CD4-positive, alpha-beta T cell treated with Interleukin-4 for 4 hours (primary cell): ENCODE measurements at regions not wholly inside any gene's neighbourhood (a gene's known extent, or its start where the extent isn't known, plus 50 kb on each side); places are given as distances from the start of the nearest gene placed in this dataset.
A peak's percentile ranks its signal among the peaks of the same experiment; 100 is the strongest.

Experiments used
- DNase-seq: peaks from one replicate; pipeline ENCODE4 v3.0.0-alpha.2; 2020

DNA sequence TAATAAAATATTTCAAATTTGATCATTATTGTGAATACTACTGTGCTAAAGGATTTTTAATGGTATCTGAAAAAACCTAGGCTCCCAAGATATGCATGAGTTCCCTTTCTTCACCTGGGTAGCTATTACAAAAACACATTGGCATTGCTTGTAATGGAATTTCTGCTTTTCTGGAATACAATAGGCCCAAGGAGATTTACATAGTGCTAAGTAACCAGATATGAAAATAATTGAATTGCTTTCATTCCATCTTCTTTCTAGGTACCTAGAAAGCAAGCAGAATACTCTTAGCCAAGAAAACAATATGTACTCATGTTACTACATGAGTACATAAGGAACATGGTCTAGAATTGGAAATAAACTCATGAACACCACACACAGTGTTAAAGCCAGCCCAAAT is 291.9 kb downstream of the KCNC2 start:
- DNase-seq: no peak

DNA sequence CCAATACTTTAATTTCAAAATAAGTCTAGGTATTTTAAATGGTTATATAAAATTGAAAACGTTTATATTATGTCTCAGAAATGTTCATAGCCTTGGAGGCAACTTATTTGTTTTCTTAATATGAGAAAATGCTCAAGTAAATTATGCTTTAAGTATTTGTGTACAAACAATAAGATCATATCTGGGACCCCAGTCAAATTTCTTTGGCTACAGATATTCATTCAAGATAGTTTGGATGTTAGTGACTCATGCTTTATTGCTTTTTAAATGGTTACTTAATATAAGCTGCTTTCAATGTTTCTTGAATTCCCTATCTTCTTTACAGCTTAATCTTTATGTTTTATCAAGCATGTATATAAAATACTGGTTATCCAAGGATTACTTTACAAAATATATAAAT is 291.3 kb downstream of the KCNC2 start:
- no peak for DNase-seq

DNA sequence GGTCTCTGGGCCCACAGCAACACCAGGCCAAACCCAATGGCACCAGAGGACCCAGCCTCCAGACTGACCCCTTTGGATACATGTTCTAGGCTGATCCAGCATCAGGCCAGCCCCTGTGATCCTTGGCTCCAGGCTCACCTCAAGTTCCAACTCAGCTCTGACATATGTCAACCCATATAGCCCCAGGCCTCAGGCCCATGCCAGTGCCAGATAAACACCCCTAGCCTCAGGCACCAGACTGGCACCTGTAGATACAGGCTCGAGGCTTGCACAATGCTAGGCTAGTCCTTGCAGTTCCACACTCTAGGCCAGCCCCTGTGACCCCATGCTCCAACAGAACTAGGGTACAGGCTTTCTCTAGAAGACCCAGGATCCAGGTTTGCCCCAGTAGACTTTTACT is 287.5 kb downstream of the KCNC2 start:
- no peak for DNase-seq

DNA sequence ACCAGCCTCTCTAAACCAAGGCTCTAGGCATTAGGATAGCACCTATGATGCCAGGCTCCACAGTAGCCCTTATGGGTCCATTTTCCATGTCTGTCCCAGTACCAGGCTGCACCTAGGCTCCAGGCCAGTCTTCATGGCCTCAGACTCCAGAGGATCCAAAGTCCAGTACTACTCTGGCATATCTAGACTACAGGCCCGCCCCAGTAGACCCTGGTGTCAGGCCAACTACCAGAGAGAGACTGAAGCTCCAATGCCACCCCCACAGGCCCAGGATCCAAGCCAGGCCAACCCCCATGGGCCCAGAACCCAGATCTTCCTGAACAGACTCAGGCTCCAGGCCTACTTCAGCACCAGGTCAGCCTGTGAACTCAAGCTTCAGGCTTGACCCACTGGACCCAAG is 287.0 kb downstream of the KCNC2 start:
- DNase-seq: no peak

DNA sequence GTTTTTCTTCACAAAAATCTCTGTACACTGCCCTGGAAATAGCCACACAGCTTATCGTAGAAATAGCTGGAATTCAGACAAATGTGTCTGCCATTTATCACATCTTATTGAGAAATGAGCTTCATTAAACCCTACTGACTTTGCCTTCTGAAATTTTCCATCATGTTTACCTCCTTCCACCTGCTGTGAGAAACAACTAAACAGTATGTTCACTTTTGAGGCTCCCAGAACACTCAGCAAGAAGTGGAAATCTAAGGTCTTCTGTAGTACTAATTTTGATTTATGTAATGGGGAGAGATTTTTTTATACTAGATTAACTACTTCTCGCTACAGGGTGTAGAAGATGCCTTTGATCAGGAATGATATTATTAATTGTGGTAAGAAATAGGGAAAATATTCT is 268.0 kb downstream of the KCNC2 start:
- DNase-seq: no peak

DNA sequence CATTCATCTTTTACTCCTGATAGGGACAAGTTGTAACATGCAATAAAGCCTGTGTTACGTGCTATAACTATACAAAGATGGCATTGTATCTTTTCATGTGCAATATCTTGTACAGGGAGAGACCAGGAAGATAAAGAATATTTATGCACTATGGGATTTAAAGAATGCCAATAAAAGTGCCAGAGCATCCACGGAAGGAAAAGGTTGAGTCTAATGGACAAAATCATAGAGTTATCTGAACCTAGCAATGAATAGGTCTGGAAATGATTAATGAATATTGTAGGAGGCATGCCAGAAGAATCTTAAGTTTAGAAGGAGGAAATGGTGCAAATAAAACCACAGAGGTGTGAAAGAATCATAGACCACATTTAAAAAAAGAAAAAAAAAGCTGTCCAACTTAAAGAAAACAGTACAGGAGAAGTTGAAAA is 263.9 kb downstream of the KCNC2 start:
- peak; percentile 6 for DNase-seq

DNA sequence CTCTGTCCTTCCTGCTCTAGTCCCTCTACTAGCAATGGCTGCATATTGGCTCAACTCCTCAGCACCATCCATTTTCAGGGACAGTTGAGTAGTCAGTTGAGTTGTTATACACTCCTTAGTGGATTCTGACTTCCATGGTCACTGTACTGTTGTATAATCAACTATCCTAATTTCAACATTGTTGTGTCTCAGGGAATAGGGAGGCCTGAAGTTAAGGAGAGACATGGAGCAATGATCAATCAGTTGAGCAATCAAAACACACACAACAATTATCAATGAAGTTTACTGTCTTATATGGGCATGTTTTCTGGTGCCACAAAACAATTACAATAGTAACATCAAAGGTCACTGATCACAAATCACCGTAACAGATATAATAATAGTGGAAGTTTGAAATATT is 255.9 kb downstream of the KCNC2 start:
- no peak for DNase-seq

DNA sequence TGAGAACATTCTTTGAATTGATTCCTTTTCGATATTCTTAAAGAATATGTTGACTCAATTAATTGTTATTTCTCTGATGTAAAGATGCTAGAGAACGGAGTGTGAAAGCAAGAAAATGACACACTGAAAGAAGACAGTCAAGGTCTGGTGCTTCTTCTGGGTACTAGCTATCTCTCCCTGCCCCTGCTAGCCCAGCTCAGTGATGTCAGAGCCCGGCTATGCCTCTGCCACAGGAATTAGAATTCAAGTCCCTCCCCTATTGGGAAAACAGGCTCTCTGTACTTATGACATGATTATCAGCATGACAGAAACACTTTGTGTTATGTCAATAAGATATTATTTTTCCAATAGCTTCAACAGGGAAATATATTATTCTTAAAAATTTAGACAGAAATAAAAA is 252.4 kb downstream of the KCNC2 start:
- DNase-seq: no peak

DNA sequence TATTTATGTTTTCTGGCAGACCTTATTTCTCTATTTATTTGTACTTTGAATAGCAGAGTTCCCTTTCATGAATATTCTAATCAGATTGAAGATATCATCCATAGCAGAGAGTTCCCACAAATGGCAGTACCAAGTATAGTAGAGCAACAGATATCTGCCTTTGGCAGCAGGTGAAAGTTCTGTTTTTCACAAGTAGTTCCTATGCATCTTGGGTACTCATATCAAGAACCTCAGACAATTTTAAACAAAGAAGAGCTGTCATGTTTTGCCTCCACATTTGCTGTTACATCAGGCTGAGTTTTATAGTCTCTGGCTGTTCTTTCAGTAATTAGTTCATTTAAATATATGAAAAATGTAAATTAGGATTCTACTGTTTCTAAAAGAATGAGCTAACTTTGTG is 252.0 kb downstream of the KCNC2 start:
- DNase-seq: no peak

DNA sequence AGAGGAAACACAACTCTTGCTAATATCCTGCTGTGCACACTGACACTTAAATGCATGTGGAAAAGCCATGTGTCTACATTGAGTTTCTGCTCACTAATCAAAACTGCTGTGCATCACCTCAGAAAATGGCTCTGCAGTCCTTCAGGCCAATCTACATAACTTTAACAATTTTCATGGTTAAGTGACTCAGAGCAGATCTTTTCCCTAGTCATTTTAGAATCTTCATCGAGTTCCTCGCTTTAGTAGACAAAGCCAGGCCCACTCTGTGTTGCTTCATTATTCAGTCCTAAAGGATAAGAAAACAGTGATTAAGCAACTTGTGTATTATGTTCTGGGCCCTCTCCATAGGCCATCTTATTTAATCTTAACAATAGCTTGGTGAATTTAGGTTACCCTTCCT is 250.0 kb downstream of the KCNC2 start:
- DNase-seq: no peak

DNA sequence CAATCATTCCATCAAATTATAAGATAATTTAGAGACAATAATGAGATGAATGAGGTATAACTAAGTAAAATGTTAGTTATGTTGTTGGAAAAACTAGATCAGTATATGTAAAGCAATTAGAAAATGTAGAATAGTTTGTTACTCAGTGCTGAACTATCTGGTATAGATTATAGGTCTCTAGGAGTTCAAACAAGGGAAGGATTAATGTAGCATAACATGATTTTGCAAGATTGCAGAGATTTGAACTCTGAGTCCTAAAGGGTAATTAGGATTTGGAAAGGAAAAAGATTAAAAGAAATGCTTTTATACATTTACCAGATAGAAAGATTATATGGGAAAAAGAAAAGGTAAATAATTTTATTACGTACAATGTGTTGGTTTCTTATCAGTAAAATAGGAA is 246.3 kb downstream of the KCNC2 start:
- DNase-seq: no peak

DNA sequence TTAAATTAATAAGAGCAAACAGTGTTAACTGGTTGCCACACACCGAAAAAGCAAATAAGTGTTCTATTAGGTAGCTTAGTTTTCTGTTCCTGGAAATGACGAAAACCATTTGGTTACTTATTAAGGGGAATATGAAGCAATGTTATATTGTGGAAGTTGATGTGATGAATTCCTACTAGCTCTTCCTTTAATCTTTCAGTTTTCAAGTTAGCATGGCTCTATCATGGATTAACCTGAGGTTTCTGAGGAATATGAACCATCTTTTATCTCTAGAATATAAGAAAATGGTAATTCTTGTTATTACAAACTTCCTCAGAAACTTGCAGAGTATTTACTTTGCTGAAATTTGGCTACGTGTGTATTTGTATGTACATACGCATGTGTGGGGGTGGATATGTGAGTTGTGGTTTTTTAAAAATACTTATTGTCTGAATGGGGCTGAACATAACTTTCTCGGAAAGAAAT is 245.7 kb downstream of the KCNC2 start:
- DNase-seq: no peak

DNA sequence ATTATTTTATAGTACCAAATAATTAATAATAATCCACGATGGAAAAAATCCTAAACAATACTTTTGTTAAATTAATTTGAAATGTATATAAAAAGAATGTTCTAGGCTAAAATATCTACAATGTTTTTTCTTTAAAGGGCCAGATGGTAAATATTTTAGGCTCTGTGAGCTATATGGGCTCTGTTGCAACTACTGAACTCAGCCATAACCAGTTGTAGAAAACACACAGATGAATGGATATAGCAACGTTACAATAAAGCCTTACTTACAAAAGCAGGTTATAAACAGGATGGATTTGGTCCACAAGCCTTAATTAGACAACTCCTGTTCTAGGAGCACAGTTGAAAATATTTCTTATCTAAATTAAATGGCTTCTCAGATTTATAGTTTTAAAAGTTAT is 245.2 kb downstream of the KCNC2 start:
- no peak for DNase-seq

DNA sequence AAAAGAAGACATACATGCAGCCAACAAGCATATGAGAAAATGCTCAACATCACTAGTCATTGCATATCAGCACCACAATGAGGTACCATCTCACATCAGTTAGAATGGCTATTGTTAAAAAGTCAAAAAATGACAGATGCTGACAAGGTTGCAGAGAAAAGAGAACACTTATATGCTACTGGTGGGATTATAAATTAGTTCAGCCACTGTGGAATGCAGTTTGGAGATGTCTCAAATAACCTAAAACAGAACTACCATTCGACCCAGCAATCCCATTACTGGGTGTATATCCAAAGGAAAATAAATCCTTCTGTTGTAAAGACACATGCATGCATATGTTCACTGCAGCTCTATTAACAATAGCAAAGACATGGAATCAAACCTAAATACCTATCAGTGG is 238.4 kb downstream of the KCNC2 start:
- no peak for DNase-seq

DNA sequence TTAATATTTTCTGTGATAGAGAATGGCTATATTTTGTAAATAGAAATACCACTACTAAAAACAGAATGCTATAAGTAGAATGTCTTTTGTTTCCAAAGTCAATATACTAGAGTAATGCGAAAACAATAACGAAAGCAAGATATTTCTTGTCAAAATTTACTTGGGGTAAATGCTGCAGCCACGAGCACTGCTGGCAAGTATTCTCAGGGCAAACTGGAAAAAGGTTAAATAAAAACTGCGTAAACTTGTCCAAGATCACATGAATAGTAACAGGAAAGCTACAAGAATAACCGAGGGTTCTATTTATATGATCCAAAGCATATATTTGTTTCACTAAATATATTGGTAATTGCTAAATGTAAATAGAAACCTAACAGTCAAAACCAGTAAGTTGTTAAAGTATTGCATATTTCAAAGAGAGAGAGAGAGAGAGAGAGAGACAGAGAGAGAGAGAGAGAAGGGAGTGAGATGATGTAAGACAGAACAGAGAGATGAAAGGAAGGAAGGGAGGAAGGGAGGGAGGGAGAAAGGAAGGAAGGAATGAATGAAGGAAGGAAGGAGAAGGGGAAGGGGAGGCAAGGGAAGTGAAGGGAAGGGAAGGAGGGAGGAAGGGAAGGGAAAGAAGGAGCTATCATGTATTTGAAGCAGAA is 231.7 kb downstream of the KCNC2 start:
- no peak for DNase-seq

DNA sequence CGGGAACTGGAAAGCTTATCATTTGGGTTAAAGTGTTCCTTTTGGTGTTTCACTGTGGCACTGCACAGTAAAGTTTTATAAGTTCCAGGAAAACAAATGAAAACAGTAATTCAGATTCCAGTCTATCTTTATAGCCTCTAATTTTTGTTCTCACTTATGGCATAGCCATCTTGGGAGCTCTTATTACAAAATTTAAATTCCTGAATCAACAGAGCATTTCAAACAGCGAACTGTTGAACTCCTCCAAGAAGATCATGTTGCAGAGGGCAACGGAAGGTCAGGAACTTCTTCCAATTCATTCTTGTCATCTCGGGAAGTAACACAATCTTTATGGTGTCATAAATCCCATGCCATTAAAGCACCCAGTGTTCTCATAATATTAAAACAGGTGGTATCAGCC is 229.1 kb downstream of the KCNC2 start:
- DNase-seq: no peak

DNA sequence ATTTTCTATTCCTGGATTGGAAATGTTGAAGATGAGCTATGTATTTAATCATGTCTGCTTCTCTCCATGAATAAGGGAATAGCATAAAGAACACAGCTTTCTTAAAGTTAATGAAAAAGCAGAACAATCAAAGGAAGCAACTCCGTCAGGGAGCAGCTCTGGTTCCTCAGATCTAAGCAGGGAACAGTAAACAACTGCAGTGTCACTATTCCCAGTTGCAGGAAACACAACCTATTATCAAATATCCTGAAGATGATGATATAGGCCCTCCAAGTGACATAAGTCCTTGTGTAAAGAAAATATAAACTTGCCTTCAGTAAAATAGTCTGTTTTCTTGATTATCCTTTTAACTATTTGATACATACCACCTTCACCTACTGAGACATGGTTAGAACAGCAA is 228.1 kb downstream of the KCNC2 start:
- no peak for DNase-seq

DNA sequence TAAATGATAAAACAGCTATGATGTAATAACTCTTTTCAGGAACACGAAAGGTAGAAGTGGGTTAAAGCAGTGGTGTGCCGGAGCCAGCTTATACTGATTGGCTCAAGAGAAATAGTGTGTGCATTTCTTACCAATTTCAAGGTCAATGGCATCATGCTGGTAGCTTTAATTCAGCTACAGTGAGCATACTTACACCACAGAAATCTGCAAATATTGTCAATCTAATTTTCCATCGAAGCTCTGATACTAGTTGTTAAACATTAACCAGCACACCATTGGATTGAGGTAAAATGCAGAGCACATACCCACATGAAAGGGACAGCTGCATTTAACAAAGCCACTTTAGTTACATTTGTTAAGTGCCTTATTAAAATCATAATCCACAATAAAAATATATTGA is 225.7 kb downstream of the KCNC2 start:
- DNase-seq: no peak

DNA sequence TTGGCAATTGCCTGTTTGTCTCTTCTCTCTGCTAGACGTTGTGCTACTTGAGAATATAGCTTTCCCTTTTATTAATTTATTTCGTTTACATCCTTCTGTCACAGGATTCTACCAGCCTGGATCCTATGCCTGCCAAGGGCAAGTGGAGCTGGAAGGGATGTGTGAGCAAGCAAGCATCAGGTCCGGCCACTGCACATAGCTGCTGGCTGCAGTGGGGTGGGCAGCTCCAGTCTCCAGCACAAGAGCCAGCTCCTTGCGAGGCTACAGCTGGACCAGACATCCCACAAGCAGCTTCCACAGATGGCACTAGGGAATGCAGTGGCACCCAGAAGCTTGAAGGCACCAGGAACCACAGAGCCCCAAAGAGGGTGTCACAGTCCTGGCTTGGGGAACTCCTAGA is 225.0 kb downstream of the KCNC2 start:
- DNase-seq: no peak

DNA sequence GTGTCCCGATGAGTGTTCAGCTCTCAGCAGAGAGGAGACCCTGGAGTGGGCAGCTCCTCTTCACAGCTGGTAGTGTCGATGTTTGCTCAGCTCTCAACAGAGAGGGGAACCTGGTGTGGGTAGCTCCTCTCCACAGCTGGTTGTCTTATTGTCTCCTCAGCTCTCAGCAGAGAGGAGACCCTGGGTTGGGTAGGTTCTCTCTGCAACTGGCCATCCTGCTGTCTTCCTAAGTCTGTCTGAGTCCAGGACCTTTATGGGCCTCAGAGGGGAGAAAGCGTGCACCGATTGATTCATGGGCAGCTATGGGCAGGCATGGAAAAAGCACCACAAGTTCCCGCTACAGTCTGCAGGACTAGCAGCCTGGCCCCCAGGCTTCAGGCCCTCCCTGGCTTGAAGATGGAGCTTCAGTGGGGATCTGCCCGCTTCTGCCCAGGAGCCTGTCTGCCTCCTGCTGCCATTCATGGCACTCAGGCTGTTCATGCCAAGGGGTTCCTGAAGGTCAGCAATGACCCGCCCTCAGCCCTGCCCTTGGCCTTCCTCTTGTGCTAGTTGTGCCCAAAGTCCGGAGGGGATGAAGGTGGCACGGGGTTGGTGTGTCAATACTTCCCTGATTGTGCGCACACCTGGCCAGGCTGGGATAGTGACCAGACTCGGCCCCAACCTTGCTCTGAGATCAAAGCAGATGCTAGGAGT is 224.2 kb downstream of the KCNC2 start:
- no peak for DNase-seq

DNA sequence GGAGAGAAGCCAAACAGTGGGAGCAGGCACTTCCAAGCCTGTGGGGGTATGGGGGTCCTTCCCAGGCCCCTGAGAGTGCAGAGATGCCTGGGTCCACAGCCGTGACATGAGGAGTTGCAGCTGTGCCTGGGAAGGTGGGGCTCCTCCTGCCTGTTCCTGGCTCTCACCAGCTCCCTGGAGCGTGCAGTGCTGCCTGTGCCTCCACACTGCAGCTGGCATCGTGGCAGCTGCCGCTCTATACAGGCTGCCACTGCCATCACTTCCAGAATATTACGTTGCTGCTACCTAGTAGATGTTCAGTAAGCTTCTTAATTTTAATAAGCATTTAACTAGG is 223.7 kb downstream of the KCNC2 start:
- no peak for DNase-seq

DNA sequence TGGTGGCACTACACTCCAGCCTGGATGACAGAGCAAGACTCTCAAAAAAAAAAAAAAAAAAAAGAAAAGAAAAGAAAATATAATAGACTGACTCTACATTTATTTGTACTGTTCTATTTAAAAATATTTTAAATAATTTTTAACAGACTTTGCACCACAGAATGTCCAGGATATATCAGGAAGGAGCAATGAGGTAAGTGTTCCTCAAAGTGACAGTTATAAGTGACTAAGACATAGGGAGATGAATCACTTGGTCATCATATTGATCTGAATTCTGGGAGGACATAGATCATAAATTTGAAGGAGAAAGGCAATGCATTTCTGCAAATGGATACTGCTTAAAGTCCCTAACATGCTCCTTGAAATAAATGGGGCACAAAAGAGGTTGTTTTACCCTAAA is 221.5 kb downstream of the KCNC2 start:
- no peak for DNase-seq
